Fibroblast of villous mesenchyme (primary cell): ENCODE measurements at regions not wholly inside any gene's neighbourhood (a gene's known extent, or its start where the extent isn't known, plus 50 kb on each side); places are given as distances from the start of the nearest gene placed in this dataset.
A peak's percentile ranks its signal among the peaks of the same experiment; 100 is the strongest.
"Not testable (repeated sequence)": the region's sequence is repeated elsewhere in the genome, so short reads cannot be mapped to it uniquely, and the experiment has no call there.

ENCODE experiments used
- DNase-seq: peaks from one replicate; pipeline ENCODE4 v3.0.0-alpha.2; 2010; ENCODE audit warnings: low read depth
- H3K4me3 ChIP-seq: 2 replicates; pipeline ENCODE4 v1.5.1; 2011; ENCODE audit warnings: low read depth, mild to moderate bottlenecking, low read length
- CTCF ChIP-seq: IDR thresholded peaks from 2 replicates; pipeline ENCODE4 v1.5.1; 2012; ENCODE audit warnings: low read depth, mild to moderate bottlenecking, low read length; ENCODE audit not compliant: insufficient read depth

DNA sequence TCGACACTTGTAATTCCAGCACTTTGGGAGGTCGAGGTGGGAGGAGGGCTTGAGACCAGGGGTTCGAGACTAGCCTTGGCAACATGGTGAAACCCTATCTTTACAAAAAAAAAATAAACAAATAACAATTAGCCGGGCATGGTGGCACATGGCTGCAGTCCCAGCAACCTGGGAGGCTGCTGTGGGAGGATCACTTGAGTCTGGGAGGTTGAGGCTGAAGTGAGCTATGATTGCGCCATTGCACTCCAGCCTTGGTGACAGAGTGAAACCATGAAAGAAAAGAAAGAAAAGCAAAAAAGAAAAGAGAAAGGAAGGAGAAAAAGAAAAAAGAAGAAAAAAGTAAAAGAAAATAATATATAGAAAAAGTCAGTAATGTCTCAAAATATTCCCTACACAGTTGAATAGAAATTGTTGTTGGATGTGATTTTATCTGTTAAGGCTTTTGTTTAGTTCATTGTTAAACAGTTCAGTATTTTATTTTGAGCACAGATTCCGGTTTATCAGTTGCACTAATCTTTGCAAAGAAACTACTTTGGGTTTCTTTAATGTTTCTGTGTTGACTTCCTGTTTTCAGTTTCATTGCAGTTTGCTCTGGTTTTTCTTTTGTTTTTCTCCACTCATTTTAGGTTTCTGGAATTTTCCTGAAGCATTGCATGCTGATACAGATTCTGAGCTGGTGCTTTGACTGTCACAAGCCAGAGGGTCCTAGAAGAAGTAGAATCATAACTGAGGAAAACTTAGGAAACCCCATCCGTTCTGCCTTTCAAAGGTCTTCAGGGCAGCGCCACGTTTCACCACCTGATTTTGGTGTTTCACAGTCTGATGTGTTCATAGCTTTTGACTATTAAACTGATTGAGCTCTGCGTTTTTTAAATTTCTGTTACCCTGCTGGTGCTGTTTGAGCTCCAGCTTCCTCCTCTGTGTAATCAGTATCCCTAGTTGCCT is 378.6 kb upstream of the AMELY start:
- no peak for DNase-seq
- TF ChIP-seq CTCF: no peak
- H3K4me3 ChIP-seq: no peak overlapping the region

DNA sequence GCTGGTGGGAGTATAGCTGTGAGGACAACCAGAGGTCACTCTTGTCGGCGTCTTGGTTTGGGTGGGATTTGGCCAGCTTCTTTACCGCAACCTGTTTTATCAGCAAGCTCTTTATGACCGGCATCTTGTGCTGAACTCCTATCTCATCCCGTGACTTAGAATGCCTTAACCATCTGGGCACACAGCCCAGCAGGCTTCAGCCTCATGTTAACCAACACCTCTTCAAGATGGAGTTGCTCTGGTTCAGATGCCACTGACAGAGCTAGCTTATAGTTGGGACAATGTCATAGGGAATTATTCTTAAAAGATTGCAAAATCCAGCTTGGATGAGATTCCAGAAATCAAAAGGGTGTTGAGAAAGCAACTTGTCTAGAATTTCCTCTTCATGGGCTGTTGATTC is 377.1 kb upstream of the AMELY start:
- no peak for TF ChIP-seq CTCF
- DNase-seq: peak; percentile 49

GRCh38 chrY:7287963-7288362 is 376.4 kb upstream of the AMELY start:
- not testable (repeated sequence) for H3K4me3 ChIP-seq, DNase-seq

More for the DNA sequence above, 377.1 kb upstream of the AMELY start:
- no peak overlapping the region for H3K4me3 ChIP-seq

DNA sequence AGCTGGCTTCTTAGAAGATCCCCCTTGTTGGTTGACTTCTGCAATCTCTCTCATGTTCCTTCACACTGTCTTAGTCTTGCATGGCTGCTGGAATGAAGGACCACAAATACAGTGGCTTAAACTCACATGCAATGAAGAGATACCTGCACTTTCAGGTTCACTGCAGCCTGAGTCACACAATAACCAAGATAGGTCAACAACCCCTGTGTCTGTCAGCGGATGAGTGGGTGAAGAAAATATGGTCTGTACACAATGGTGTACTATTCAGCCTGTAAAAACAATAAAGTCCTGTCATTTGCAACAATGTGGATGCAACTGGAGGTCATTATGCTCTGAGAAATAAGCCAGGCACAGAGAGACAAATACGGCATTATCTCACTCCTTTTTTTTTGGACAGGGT is 373.8 kb upstream of the AMELY start:
- H3K4me3 ChIP-seq: no peak overlapping the region
- TF ChIP-seq CTCF: no peak
- DNase-seq: no peak

GRCh38 chrY:7283001-7283400 is 371.4 kb upstream of the AMELY start:
- no peak for TF ChIP-seq CTCF
- no peak for DNase-seq
- no peak overlapping the region for H3K4me3 ChIP-seq

- not testable (repeated sequence) for DNase-seq, H3K4me3 ChIP-seq
Observed at GRCh38 chrY:7280151-7280740, 368.7 kb upstream of the AMELY start.

DNA sequence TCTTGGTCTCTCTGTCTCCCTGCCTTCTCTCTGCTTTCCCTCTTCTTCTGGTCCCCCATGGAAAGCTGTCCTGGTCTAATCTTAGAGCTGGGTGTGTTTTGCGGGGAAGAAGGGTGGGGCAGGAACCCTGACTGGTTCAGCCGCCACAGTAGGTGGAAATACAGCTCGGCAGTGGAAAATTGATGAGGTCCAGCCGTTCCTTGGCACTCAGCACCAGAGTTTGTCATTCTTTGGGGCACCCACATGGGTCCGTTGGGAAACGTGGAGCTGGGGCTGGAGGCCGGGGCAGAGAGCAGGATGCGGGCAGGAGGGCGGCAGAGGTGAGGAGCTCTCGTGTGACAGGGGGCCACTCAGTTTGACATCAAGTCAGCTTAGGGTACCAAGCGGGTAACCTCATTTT is 364.2 kb upstream of the AMELY start:
- peak; percentile 12 for DNase-seq
- peak overlapping the region; percentile 64 for H3K4me3 ChIP-seq
- TF ChIP-seq CTCF: no peak

DNA sequence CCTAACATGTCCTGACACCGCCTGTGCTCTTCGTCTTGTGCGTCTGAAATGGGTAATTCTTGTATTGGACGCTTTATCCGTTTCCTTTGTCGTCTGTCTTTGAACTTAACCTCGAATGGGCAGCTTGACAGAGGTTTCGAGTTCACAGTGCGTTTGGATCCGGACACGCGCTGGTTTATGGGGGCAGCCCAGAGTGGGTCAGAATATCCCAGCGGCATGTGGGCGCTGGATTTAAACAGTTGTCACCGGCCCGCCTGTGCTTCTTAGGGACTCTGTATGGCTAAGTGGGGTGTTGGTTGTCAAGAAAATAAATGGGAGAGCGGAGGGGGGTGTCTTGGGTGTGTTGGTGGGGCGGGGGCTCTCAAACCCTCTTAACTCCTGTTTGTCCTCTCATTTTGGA is 363.5 kb upstream of the AMELY start:
- H3K4me3 ChIP-seq: peak overlapping the region; percentile 64
- peak; percentile 5 for DNase-seq

More for the DNA sequence above, 363.5 kb upstream of the AMELY start:
- TF ChIP-seq CTCF: no peak
